GM08714 (cell line): ENCODE measurements at regions not wholly inside any gene's neighbourhood (a gene's known extent, or its start where the extent isn't known, plus 50 kb on each side); places are given as distances from the start of the nearest gene placed in this dataset.
"Not testable (repeated sequence)": the region's sequence is repeated elsewhere in the genome, so short reads cannot be mapped to it uniquely, and the experiment has no call there.

ENCODE experiments used
- H3K4me3 ChIP-seq: fragments of 200-500 bp; sonication (Bioruptor generic); 2 replicates; pipeline ENCODE4 v1.5.1; 2014; ENCODE audit warnings: mild to moderate bottlenecking, low read length, inconsistent platforms
- ZNF274 ChIP-seq: IDR thresholded peaks from 2 replicates; pipeline ENCODE4 v1.6.1; 2012; ENCODE audit warnings: mild to moderate bottlenecking, low read depth, low read length

DNA sequence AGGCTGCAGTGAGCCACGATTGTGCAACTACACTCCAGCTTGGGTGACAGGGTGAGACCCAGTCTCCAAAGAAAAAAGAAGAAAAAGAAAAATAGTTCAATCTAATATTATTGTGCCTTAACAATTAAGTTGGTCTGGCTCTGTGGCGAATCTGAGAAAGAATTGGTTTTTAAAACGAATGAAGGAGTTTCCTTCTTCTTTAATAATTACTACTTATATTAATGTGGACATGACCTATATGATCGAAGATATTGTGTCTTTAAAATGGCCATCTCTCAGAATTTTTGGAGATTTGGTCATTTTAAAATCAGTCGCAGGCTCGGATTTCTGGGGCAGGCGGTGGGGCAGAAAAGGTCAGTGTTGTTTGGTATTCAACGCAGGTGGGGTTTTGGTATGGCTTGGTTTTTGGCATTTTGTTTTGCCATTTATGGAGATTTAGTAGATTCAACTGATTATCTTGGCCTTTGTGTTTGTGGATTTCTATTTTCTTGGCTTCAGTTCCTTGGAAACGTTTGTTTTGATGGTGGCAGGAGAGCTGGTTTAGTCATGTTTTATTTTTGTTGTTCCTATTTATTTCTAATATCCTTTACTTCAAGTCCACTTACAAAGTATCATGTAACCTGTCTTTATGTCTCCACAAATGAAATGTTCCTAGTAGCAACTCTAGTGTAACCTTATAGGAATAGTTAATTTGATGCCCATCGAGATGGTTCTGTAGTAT lies 178.8 kb upstream of the MKLN1 start:
- H3K4me3 ChIP-seq: no peak overlapping the region
- no peak for TF ChIP-seq ZNF274

DNA sequence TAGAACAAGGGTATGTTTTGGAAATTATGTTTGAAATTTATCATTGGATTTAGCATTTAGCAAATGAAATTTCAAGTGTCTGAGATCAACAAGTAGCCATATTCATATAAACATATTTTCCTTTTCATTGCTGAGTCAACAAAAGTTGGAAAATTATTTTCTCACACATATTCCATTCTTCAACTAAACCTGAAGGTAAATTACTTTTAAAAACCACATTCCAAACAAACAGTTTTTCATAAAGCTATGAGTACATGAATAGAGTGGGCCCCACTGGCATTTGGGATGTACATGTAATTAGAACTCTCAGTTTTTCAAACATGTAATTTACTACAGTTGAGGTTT lies 178.3 kb upstream of the MKLN1 start:
- no peak for TF ChIP-seq ZNF274
- no peak overlapping the region for H3K4me3 ChIP-seq

DNA sequence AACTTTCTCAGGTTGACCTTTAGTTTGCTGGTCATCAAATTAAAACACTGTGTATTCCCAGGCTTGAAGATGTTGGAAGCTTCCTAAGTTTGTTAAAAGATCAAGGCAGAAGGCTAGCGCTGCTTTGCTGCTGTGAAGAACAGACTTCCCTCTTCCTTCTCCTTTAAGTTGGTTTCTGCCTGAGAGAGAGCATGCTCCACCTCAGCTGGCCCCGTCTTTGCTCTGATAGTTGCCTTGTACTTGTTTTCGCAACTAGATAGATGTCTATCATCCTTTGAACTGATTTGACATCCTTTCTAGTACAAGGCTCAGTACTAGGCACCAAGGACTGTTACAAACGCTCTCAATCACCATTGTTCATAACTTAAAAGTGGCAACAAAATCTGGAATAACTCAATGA lies 177.8 kb upstream of the MKLN1 start:
- no peak for TF ChIP-seq ZNF274
- H3K4me3 ChIP-seq: no peak overlapping the region

DNA sequence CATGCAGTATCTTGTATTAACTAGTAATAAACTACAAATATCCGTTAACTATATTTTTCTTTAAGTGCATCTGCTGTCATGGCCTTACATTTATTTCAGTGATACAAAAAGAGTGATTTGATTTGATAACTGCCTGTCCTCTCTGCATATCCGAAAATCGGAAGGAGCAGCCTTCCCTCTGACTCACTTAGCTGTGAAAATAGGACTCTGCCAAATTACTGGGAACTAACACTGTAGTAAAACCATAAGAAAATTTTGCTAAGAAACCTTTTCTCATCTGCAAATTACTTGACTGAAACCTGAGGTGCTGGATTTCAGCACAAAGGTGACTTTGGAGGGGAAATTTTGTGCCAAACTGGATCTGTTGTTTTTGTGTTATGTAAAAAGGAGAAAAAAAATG lies 176.6 kb upstream of the MKLN1 start:
- no peak for TF ChIP-seq ZNF274
- H3K4me3 ChIP-seq: no peak overlapping the region

DNA sequence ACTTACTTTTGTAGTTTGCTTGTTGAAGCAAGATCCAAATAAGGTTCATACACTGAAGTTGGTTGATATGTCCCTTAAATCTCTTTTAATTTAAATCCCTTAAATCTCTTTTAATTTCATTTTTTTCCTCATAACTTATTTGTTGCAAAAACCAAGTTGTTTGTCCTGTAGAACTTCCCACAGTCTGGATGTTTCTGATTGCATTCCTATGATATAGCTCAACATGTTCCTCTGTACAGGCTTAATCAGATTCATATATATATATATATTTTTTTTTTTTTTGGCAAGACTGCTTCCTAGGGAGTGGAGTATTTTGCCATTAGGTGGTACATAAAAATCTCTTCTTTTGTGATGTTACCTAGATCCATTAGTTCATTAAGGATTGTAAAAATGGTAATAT lies 174.9 kb upstream of the MKLN1 start:
- no peak overlapping the region for H3K4me3 ChIP-seq
- TF ChIP-seq ZNF274: no peak

DNA sequence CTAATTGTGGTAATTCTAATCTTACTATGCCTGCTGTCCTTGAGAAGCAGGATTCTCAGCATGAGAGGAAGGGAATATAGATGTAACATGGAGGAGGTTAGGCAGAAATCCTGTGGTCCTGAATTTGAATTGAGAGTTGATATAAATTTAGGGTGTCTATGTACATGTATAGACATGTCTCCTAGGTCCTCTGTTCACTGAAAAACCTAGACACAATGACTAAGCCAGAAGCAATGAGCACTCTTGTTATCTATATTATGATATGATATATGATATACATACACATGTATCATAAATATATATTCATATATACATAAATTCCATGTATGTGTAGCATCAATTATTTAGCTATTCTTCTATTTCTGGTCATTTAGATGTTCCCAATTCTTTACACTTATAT lies 173.3 kb upstream of the MKLN1 start:
- no peak for TF ChIP-seq ZNF274
- H3K4me3 ChIP-seq: no peak overlapping the region

DNA sequence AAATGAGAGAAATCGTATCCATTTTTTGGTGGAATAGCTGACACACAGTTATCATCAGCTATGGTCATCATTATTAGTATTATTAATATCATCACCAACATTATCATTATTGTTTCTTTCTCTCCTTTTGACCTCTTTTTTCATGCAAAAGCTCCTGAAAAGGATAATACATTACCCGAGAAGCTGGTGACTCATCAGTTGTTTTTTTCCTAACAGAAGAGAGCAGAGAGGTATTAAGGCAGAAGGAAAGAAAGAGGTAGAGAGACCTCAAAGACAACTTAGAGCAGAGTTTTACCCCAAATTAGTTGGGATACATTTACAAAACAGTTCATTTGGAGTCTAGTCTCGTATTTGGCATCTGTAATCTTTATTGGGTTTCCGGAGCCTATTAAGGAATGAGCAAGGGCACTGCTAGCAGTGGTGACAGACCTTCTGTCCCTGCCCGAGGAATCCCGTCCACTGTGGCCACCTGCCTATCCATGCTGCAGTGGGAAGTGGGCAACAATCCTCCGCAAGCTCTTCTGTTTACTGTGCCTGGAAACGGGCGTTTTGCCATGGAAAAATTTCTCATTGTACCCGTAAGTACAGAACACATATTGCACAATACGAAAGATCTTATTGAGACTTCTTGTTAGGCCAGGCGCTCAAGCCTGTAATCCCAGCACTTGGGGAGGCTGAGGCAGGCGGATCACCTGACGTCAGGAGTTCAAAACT lies 170.0 kb upstream of the MKLN1 start:
- H3K4me3 ChIP-seq: no peak overlapping the region

DNA sequence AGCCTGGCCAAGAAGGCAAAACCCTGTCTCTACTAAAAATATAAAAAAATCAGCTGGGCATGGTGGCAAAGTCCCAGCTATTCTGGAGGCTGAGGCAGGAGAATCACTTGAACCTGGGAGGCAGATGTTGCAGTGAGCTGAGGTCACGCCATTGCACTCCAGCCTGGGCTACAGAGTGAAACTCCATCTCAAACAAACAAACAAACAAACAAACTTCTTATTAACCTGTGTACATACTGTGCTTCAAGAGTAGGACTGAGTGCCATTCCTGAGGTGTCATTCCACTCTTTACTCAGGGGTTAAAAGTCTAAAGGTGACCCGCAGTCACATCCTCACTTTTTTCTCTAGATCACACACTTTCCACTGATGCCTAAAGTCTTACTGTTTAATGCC lies 169.4 kb upstream of the MKLN1 start:
- not testable (repeated sequence) for H3K4me3 ChIP-seq

More for the DNA sequence above, 170.0 kb upstream of the MKLN1 start:
- no peak for TF ChIP-seq ZNF274

DNA sequence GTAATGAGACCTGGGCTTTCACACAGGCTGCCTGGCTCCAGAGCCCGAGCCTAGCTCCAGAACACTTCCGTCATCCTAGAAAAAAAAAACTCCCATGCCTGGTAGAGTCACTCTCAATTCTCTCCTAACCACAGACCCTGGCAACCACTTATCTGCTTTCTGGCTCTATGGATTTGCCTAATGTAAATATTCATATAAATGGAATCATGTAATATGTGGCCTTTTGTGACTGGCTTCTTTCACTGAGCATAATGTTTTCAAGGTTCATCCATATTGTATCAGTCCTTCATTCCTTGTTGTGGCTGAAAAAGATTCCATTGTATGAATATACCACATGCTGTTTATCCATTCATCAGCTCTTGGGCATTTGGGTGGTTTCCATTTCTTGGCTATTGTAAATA lies 167.7 kb upstream of the MKLN1 start:
- TF ChIP-seq ZNF274: no peak
- H3K4me3 ChIP-seq: no peak overlapping the region

DNA sequence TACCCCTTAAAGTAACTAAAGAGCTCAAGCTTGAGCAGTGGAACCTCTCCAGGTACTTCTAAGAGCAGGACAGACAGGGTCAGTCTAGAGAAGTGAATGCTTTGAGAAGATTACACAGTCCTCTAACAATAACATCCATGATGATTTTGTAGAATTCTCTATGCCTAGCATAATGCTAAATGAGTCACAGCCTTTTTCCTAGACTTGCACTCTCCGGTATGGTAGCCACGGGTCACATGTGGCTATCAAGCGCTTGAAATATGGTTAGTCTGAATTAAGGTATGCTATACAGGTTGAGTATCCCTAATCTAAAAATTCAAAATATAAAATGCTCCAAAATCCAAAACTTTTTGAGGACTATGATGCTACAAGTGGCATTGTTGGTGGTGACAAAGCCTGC lies 166.6 kb upstream of the MKLN1 start:
- TF ChIP-seq ZNF274: no peak
- H3K4me3 ChIP-seq: no peak overlapping the region

DNA sequence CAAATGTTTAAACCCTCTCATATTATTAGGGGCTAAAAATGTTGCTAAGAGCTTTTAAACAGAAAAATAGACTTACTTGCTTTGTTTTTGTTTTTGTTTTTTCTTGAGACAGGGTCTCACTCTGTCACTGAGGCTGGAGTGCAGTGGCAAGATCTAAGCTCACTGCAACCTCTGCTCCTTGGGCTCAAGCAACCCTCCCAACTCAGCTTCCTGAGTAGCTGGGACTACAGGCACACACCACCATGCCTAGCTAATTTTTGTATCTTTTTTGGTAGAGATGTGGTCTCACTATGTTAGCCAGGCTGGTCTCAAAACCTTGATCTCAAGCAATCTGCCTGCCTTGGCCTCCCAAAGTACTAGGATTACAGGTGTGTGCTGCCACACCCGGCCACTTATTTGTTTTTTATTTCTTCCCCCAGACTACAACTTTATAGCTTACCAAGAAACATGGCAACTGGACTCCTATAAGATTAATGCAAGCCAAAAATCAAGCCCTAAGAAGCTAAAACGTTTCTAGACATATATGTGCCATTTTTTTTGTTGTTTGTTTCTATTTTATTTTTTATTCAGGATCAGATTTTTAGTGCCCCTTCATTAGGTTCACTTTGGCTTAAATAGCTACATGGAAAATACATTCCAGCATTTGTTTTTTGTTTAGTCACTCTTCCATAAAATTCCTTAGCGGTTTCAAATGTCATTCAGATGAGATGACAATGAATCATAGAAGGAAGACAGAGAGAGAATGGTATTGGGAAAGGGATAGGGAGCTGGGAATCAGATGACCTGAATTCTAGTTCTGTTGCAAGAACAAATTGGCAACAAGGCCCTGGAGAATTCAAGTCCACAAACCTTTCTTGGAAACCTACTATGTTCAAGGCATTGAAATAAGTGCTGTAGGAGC lies 163.4 kb upstream of the MKLN1 start:
- H3K4me3 ChIP-seq: no peak overlapping the region
- TF ChIP-seq ZNF274: no peak

DNA sequence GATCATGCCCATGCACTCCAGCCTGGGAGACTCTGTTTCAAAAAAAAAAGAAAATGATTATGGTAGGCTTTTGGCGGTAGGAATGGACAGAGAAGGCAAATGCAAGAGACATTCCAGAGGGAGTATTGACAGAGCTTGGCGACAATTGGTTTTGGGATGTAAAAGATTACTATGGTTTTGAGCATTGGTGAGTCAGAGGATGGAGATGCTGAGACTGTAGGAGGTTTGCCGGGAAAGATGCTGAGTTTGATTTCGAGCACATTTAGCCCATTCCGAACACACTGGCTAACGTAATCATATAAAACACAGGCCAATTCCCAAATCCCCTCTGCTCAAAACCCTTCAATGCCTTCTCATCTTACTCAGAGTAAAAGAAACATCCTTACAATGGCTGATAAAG lies 161.6 kb upstream of the MKLN1 start:
- H3K4me3 ChIP-seq: no peak overlapping the region
- no peak for TF ChIP-seq ZNF274

DNA sequence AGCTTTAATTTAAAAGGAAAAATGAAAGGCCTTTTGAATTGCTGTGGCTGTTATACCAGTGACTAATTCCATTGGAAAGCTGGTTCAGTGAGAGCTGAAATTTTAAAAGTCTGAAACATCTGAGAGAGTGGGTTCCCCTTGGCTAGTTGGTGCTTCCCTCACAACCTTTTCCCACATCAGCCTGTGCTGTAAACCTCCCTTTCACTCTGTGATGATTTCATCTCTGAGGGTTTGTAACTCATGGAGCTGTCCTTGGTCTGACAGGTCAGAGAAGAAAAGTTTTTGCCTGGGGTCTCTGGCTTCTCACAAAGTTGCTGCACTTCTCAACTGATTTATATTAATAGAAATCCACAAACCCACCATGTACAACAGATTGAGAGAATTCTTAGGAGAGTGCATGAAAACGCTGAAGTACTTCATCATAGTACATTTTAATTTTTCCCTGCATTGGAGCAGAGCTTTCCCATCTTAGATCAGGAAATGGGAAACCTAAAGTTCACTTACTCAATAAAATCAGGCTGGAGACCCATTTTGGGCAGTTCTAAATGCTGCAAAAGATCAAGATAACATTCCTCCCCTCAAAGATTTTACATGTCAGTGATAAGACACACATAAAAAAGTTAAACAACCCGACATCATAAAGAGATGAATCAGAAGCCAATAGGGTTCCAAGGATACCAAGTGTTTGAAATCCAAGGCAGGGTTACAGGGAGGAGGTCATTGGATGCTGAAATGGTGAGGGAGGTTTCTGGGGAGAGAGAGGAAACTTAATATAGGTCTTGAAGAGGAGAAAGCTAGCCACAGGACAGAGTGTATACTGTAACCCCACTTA lies 157.0 kb upstream of the MKLN1 start:
- TF ChIP-seq ZNF274: no peak

More for the DNA sequence above, 157.0 kb upstream of the MKLN1 start:
- H3K4me3 ChIP-seq: no peak overlapping the region
